ENCODE measurements at regions not wholly inside any gene's neighbourhood (a gene's known extent, or its start where the extent isn't known, plus 50 kb on each side); places are given as distances from the start of the nearest gene placed in this dataset.
"Not testable (repeated sequence)": the region's sequence is repeated elsewhere in the genome, so short reads cannot be mapped to it uniquely, and the experiment has no call there.

DNA sequence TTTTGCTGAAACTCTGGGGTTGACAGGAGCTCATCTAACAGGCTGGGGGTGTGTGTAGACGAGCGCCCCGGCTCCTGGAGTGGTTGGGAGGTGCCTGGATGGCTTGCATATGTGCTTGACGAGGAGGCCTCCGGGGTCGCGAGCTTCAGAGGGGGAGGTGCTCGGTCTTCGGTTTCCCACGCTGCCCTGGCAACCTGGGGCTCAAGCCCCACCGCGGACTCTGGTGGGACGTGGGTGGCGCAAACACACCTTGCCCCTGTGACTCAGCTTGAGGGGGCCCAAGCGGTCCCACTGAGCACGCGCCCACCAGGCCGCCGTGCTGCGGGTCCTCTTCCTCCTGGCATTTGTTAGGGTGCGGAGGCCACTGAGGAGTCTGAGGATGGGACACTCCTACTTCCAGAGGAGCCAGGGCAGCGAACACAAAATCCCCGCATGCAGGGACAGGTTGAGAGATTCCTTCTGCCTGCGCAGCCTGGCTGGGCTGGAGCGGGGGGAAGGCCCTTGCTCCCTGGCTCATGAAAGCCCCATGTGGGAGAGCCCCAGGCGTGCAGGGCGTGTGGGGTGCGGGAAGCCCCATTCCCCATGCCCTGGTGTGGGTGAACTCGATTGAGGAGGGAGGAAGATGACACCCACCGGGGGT lies 357.3 kb upstream of the DEFB115 start:
- H3K4me1 Mint-ChIP-seq (ENCODE audit: insufficient read depth, unreplicated experiment); CTCF ChIA-PET; H3K36me3 Mint-ChIP-seq (ENCODE audit: insufficient read depth, unreplicated experiment); BruUV-seq (replicated peaks); intact Hi-C loops (cut with micrococcal nuclease); POLR2A ChIA-PET; H3K27ac Mint-ChIP-seq (ENCODE audit: low read depth, unreplicated experiment); H3K9me3 Mint-ChIP-seq (ENCODE audit: unreplicated experiment); DNase-seq (ENCODE audit: unreplicated experiment); H3K27me3 Mint-ChIP-seq (ENCODE audit: insufficient read depth, unreplicated experiment); H3K4me3 Mint-ChIP-seq (ENCODE audit: unreplicated experiment): not testable (repeated sequence)

GRCh38 chr20:30905231-30905630 lies 352.2 kb upstream of the DEFB115 start:
- H3K4me3 Mint-ChIP-seq (ENCODE audit: unreplicated experiment); BruUV-seq (replicated peaks); intact Hi-C loops (cut with micrococcal nuclease); H3K27ac Mint-ChIP-seq (ENCODE audit: low read depth, unreplicated experiment); H3K27me3 Mint-ChIP-seq (ENCODE audit: insufficient read depth, unreplicated experiment); H3K4me1 Mint-ChIP-seq (ENCODE audit: insufficient read depth, unreplicated experiment); DNase-seq (ENCODE audit: unreplicated experiment); CTCF ChIA-PET; H3K36me3 Mint-ChIP-seq (ENCODE audit: insufficient read depth, unreplicated experiment); POLR2A ChIA-PET: not testable (repeated sequence)
- H3K9me3 Mint-ChIP-seq (ENCODE audit: unreplicated experiment): peaks cover 16% of the 10 kb centered on the region

DNA sequence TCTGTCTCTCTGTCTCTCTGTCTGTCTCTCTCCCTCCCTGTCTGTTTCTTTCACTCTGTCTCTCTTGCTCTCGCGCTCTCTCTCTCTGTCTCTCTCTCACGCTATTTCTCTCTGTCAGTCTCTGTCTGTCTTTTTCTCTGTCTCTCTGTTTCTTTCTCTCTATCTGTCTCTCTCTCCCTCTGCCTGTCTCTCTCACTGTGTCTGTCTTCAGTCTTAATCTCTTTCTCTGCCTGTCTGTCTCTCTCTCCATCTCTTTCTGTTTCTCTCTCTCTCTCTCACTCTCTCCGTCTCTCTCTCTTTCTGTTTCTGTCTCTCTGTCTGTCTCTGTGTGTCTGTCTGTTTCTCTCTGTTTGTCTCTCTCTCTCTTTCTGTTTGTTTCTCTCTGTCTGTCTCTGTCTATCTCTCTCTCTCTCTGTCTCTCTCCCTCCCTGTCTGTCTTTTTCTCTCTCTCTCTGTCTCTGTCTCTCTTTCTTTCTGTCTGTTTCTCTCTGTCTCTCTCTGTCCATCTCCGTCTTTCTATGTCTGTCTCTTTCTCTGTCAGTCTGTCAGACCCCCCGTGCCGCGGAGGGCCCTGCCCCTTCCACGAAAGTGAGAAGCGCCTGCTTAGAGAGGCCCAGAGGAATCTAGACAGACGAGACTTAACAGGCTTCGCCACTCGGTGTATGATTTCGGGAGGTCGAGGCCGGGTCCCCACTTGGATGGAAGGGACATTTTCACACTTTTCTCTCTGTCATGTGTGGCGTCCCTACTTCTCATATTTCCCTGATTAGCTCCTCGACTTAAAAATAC lies 346.3 kb upstream of the DEFB115 start:
- intact Hi-C loops (cut with micrococcal nuclease): no loop called here
- ChIA-PET POLR2A (no interaction called here), CTCF (no interaction called here)
- Mint-ChIP-seq H3K4me3 (ENCODE audit: unreplicated experiment) (no peak overlapping the region), H3K36me3 (ENCODE audit: insufficient read depth, unreplicated experiment) (peaks cover 6% of the 10 kb centered on the region), H3K4me1 (ENCODE audit: insufficient read depth, unreplicated experiment) (peaks cover 10% of the 10 kb centered on the region), H3K27ac (ENCODE audit: low read depth, unreplicated experiment) (no peak overlapping the region), H3K9me3 (ENCODE audit: unreplicated experiment) (peaks cover 45% of the 10 kb centered on the region), H3K27me3 (ENCODE audit: insufficient read depth, unreplicated experiment) (no peaks in the 10 kb centered on the region)
- BruUV-seq (replicated peaks): no TSS peak
- TF ChIP-seq, protein P1, sequence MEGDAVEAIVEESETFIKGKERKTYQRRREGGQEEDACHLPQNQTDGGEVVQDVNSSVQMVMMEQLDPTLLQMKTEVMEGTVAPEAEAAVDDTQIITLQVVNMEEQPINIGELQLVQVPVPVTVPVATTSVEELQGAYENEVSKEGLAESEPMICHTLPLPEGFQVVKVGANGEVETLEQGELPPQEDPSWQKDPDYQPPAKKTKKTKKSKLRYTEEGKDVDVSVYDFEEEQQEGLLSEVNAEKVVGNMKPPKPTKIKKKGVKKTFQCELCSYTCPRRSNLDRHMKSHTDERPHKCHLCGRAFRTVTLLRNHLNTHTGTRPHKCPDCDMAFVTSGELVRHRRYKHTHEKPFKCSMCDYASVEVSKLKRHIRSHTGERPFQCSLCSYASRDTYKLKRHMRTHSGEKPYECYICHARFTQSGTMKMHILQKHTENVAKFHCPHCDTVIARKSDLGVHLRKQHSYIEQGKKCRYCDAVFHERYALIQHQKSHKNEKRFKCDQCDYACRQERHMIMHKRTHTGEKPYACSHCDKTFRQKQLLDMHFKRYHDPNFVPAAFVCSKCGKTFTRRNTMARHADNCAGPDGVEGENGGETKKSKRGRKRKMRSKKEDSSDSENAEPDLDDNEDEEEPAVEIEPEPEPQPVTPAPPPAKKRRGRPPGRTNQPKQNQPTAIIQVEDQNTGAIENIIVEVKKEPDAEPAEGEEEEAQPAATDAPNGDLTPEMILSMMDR (IDR thresholded peaks at IDR 0.05; ENCODE audit: unreplicated experiment): no peak
- DNase-seq (ENCODE audit: unreplicated experiment): no peak

DNA sequence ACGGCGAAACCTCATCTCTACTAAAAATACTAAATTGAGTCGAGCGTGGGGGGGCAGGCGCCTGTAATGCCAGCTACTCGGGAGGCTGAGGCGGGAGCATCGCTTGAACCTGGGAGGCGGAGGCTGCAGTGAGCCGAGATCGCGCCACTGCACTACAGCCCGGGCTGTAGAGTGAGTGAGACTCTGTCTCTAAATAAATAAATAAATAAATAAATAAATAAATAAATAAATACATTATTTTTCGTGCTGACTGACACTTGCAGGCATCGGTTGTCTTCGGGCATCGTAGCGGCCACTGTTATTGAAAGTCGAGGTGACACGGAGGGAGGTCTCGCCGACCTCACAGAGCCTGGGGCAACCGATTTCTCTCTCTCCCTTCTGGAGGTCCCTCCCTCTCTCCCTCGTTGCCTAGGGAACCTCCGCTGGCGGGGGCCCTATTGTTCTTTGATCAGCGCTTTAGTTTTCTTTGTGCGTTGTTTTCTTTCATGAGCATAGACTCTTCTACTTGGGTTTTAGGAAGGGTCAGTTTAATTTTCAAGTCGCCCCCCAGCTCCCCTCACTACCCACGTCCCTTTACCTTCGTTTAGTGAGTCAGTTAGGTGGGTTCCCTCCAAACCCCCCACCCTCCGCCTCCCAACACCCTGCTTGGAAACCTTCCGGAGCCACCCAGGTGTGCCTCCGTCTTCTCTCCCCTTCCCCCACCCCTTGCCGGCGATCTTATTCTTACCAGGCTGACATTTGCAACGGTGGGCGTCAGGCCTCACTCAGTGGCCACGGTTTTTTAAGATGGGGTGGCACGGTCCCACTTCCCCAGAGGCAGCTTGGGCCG lies 345.4 kb upstream of the DEFB115 start:
- H3K27ac Mint-ChIP-seq (ENCODE audit: low read depth, unreplicated experiment); H3K27me3 Mint-ChIP-seq (ENCODE audit: insufficient read depth, unreplicated experiment); BruUV-seq (replicated peaks); CTCF ChIA-PET; H3K36me3 Mint-ChIP-seq (ENCODE audit: insufficient read depth, unreplicated experiment); intact Hi-C loops (cut with micrococcal nuclease); H3K4me3 Mint-ChIP-seq (ENCODE audit: unreplicated experiment); POLR2A ChIA-PET; DNase-seq (ENCODE audit: unreplicated experiment): not testable (repeated sequence)
- peaks cover 10% of the 10 kb centered on the region for H3K4me1 Mint-ChIP-seq (ENCODE audit: insufficient read depth, unreplicated experiment)
- peaks cover 39% of the 10 kb centered on the region for H3K9me3 Mint-ChIP-seq (ENCODE audit: unreplicated experiment)

- H3K27ac Mint-ChIP-seq (ENCODE audit: low read depth, unreplicated experiment); H3K27me3 Mint-ChIP-seq (ENCODE audit: insufficient read depth, unreplicated experiment); H3K36me3 Mint-ChIP-seq (ENCODE audit: insufficient read depth, unreplicated experiment); CTCF ChIA-PET; H3K4me3 Mint-ChIP-seq (ENCODE audit: unreplicated experiment); BruUV-seq (replicated peaks); POLR2A ChIA-PET; intact Hi-C loops (cut with micrococcal nuclease): not testable (repeated sequence)
- peaks cover 10% of the 10 kb centered on the region for H3K4me1 Mint-ChIP-seq (ENCODE audit: insufficient read depth, unreplicated experiment)
- H3K9me3 Mint-ChIP-seq (ENCODE audit: unreplicated experiment): peaks cover 37% of the 10 kb centered on the region
- DNase-seq (ENCODE audit: unreplicated experiment): peak; percentile 4
Measured at GRCh38 chr20:30912661-30913026, 344.8 kb upstream of the DEFB115 start.

DNA sequence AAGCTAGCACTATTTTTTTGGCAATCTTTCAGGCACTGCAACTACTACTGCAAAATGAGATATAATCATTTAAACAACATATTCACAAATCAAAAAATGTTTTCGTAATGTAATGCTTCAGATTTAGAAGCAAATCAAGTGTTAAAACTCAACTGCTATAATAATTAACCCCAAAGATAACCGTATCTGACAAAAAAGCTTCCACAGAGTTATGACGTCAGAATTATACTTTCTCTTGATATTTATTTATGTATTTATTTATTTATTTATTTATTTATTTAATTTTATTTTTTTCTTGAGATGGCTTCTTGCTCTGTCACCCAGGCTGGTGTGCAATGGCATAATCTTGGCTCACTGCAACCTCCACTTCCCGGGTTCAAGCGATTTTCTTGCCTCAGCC lies 341.1 kb upstream of the DEFB115 start:
- POLR2A ChIA-PET; CTCF ChIA-PET; DNase-seq (ENCODE audit: unreplicated experiment); H3K4me1 Mint-ChIP-seq (ENCODE audit: insufficient read depth, unreplicated experiment); intact Hi-C loops (cut with micrococcal nuclease); BruUV-seq (replicated peaks); H3K4me3 Mint-ChIP-seq (ENCODE audit: unreplicated experiment); H3K27ac Mint-ChIP-seq (ENCODE audit: low read depth, unreplicated experiment); H3K36me3 Mint-ChIP-seq (ENCODE audit: insufficient read depth, unreplicated experiment); H3K27me3 Mint-ChIP-seq (ENCODE audit: insufficient read depth, unreplicated experiment): not testable (repeated sequence)
- H3K9me3 Mint-ChIP-seq (ENCODE audit: unreplicated experiment): peaks cover 18% of the 10 kb centered on the region

All from MCF 10A (cell line).